ENCODE measurements at regions not wholly inside any gene's neighbourhood (a gene's known extent, or its start where the extent isn't known, plus 50 kb on each side); places are given as distances from the start of the nearest gene placed in this dataset.

- TF ChIP-seq CTCF (conservative IDR thresholded peaks at IDR 0.05; ENCODE audit: low read depth in 2 of 2) (no peak), CREB1 (CRISPR knock-in tag; IDR thresholded peaks at IDR 0.05; ENCODE audit: low read depth) (no peak), REST (IDR thresholded peaks at IDR 0.05; ENCODE audit: unreplicated experiment) (no peak), EZH2 (IDR thresholded peaks at IDR 0.05; ENCODE audit: low read depth, unreplicated experiment) (no peak), ZNF114 (CRISPR knock-in tag; IDR thresholded peaks at IDR 0.05) (no peak), EZH2phosphoT487 (IDR thresholded peaks at IDR 0.05; ENCODE audit: unreplicated experiment) (no peak)
These were observed 866.0 kb downstream of the MCTP2 start (continued) for GRCh38 chr15:95097361-95097760.

- no peaks in the 10 kb centered on the region for H3K36me3 Mint-ChIP-seq (ENCODE audit: low read depth)
- H3K36me3 ChIP-seq (ENCODE audit: insufficient read depth), result no peaks in the 10 kb centered on the region
- no peaks in the 10 kb centered on the region for H3K4me1 Mint-ChIP-seq
- no peaks in the 10 kb centered on the region for H3K9me3 Mint-ChIP-seq
- H3K4me3 ChIP-seq, result no peak overlapping the region
- H4K20me1 ChIP-seq (replicated peaks; ENCODE audit: insufficient read depth), result no peaks in the 10 kb centered on the region
- H3K4me1 ChIP-seq (ENCODE audit: insufficient read depth), result no peaks in the 10 kb centered on the region
- H3K27ac Mint-ChIP-seq, result no peak overlapping the region
- ATAC-seq (no peak), DNase-seq (ENCODE audit: low spot score) (no peak)
- no peak overlapping the region for H3K27ac ChIP-seq (ENCODE audit: low read depth)
- no peaks in the 10 kb centered on the region for H3K79me2 ChIP-seq (replicated peaks; ENCODE audit: insufficient read depth)
- H3K4me2 ChIP-seq, result no peak overlapping the region
- H3K4me3 Mint-ChIP-seq, result no peak overlapping the region
- 0 out of 2 replicates have a peak, but pooled peaks cover 4% of the 10 kb centered on the region for H3K9me2 ChIP-seq (ENCODE audit: insufficient read depth)
- H2AFZ ChIP-seq, result no peak overlapping the region
- peaks cover 2% of the 10 kb centered on the region for H3K27me3 Mint-ChIP-seq (ENCODE audit: insufficient read depth, low read depth, poor library complexity)
- no peaks in the 10 kb centered on the region for H3F3A ChIP-seq (replicated peaks; ENCODE audit: low read depth)
- H3K27me3 ChIP-seq (ENCODE audit: insufficient read depth), result no peaks in the 10 kb centered on the region
- no peak for TF ChIP-seq ETS1 (IDR thresholded peaks at IDR 0.05)
- no peak for TF ChIP-seq STAT1 (IDR thresholded peaks at IDR 0.05; ENCODE audit: unreplicated experiment)
- TF ChIP-seq CTCF (conservative IDR thresholded peaks at IDR 0.05; ENCODE audit: low read depth in 2 of 2), result no peak
- no peak for TF ChIP-seq JUNB (IDR thresholded peaks at IDR 0.05; ENCODE audit: unreplicated experiment)
- TF ChIP-seq POLR2AphosphoS5 (IDR thresholded peaks at IDR 0.05; ENCODE audit: low read depth), result no peak
- no peak for TF ChIP-seq EZH2 (IDR thresholded peaks at IDR 0.05; ENCODE audit: low read depth, unreplicated experiment)
- TF ChIP-seq CREB1 (CRISPR knock-in tag; IDR thresholded peaks at IDR 0.05; ENCODE audit: low read depth), result no peak
- TF ChIP-seq ZNF114 (CRISPR knock-in tag; IDR thresholded peaks at IDR 0.05), result no peak
- no peak for TF ChIP-seq REST (IDR thresholded peaks at IDR 0.05; ENCODE audit: unreplicated experiment)
These were observed 873.9 kb downstream of the MCTP2 start for GRCh38 chr15:95105229-95105628.
